ENCODE measurements at regions not wholly inside any gene's neighbourhood (a gene's known extent, or its start where the extent isn't known, plus 50 kb on each side); places are given as distances from the start of the nearest gene placed in this dataset.

GRCh38 chr10:78458983-78459638 is 425.4 kb downstream of the RPS24 start:
- TF ChIP-seq CTCF (IDR thresholded peaks at IDR 0.05): no peak
- peak; percentile 38 to 90 for TF ChIP-seq POLR2A (IDR thresholded peaks at IDR 0.05)
